ENCODE measurements at regions not wholly inside any gene's neighbourhood (a gene's known extent, or its start where the extent isn't known, plus 50 kb on each side); places are given as distances from the start of the nearest gene placed in this dataset.

- Histone ChIP-seq H3K4me2 (ENCODE audit: insufficient read depth, low read length) (no peak overlapping the region), H2AFZ (ENCODE audit: low read depth, low read length) (no peak overlapping the region), H3K9me3 (ENCODE audit: insufficient read depth, low read length, severe bottlenecking) (no peaks in the 10 kb centered on the region), H3K79me2 (ENCODE audit: insufficient read depth, low read length) (no peaks in the 10 kb centered on the region), H3K27me3 (ENCODE audit: insufficient read depth, low read length, poor library complexity) (no peaks in the 10 kb centered on the region), H3K9ac (ENCODE audit: low read depth, low read length) (no peak overlapping the region), H3K36me3 (ENCODE audit: insufficient read depth, low read length) (no peaks in the 10 kb centered on the region), H4K20me1 (ENCODE audit: insufficient read depth, low read length) (no peaks in the 10 kb centered on the region), H3K4me1 (ENCODE audit: insufficient read depth, low read length) (no peaks in the 10 kb centered on the region), H3K4me3 (ENCODE audit: low read depth in 1 of 2, low read length in 2 of 2) (no peak overlapping the region), H3K27ac (ENCODE audit: low read length) (no peak overlapping the region)
- no peak for ATAC-seq (ENCODE audit: insufficient read depth, low read depth)
- TF ChIP-seq, protein P1, sequence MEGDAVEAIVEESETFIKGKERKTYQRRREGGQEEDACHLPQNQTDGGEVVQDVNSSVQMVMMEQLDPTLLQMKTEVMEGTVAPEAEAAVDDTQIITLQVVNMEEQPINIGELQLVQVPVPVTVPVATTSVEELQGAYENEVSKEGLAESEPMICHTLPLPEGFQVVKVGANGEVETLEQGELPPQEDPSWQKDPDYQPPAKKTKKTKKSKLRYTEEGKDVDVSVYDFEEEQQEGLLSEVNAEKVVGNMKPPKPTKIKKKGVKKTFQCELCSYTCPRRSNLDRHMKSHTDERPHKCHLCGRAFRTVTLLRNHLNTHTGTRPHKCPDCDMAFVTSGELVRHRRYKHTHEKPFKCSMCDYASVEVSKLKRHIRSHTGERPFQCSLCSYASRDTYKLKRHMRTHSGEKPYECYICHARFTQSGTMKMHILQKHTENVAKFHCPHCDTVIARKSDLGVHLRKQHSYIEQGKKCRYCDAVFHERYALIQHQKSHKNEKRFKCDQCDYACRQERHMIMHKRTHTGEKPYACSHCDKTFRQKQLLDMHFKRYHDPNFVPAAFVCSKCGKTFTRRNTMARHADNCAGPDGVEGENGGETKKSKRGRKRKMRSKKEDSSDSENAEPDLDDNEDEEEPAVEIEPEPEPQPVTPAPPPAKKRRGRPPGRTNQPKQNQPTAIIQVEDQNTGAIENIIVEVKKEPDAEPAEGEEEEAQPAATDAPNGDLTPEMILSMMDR (IDR thresholded peaks at IDR 0.05; ENCODE audit: borderline replicate concordance, extremely low read depth, low read length, poor library complexity, severe bottlenecking) = no peak
- TF ChIP-seq EZH2 (IDR thresholded peaks at IDR 0.05; ENCODE audit: borderline replicate concordance, low read depth, low read length, severe bottlenecking) = no peak
- no peak for DNase-seq
Observed at GRCh38 chr18:78607784-78608183, 371.8 kb upstream of the SALL3 start.

DNA sequence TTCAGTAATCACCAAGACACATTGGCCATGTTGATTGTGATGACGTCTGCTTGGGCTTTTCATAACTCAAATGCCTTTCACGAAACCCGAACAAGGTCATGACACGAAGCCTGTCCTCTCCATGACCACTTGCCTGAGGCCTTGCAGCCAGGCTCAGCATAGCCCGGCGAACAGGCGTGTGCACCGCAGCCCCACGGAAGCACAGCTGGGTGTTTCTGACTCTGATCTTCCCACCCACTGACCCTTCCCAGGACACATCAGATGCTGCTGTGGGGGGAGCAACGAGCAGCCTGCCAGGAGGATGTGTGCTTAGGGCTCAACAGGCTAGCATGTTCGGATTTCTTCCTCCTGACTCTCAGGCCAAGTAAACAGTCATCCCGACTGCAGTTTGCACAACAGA, 369.4 kb upstream of the SALL3 start:
- no peaks in the 10 kb centered on the region for H3K36me3 ChIP-seq (ENCODE audit: insufficient read depth, low read length)
- TF ChIP-seq, protein P1 (IDR thresholded peaks at IDR 0.05; ENCODE audit: borderline replicate concordance, extremely low read depth, low read length, poor library complexity, severe bottlenecking) = no peak
- no peak for TF ChIP-seq EZH2 (IDR thresholded peaks at IDR 0.05; ENCODE audit: borderline replicate concordance, low read depth, low read length, severe bottlenecking)
- no peak overlapping the region for H2AFZ ChIP-seq (ENCODE audit: low read depth, low read length)
- DNase-seq (no peak), ATAC-seq (ENCODE audit: insufficient read depth, low read depth) (no peak)
- no peak overlapping the region for H3K4me3 ChIP-seq (ENCODE audit: low read depth in 1 of 2, low read length in 2 of 2)
- H3K79me2 ChIP-seq (ENCODE audit: insufficient read depth, low read length) = no peaks in the 10 kb centered on the region
- H3K4me1 ChIP-seq (ENCODE audit: insufficient read depth, low read length) = no peaks in the 10 kb centered on the region
- no peak overlapping the region for H3K4me2 ChIP-seq (ENCODE audit: insufficient read depth, low read length)
- H3K27me3 ChIP-seq (ENCODE audit: insufficient read depth, low read length, poor library complexity) = no peaks in the 10 kb centered on the region
- H3K9ac ChIP-seq (ENCODE audit: low read depth, low read length) = no peak overlapping the region
- no peaks in the 10 kb centered on the region for H3K9me3 ChIP-seq (ENCODE audit: insufficient read depth, low read length, severe bottlenecking)
- H3K27ac ChIP-seq (ENCODE audit: low read length) = no peak overlapping the region
- no peaks in the 10 kb centered on the region for H4K20me1 ChIP-seq (ENCODE audit: insufficient read depth, low read length)

GRCh38 chr18:78611201-78611800, 368.3 kb upstream of the SALL3 start:
- no peaks in the 10 kb centered on the region for H3K27me3 ChIP-seq (ENCODE audit: insufficient read depth, low read length, poor library complexity)

More at GRCh38 chr18:78611201-78611800, 368.3 kb upstream of the SALL3 start:
- H3K27ac ChIP-seq (ENCODE audit: low read length) = no peak overlapping the region
- no peak overlapping the region for H2AFZ ChIP-seq (ENCODE audit: low read depth, low read length)
- DNase-seq (no peak), ATAC-seq (ENCODE audit: insufficient read depth, low read depth) (no peak)
- no peaks in the 10 kb centered on the region for H3K9me3 ChIP-seq (ENCODE audit: insufficient read depth, low read length, severe bottlenecking)
- no peak overlapping the region for H3K9ac ChIP-seq (ENCODE audit: low read depth, low read length)
- no peaks in the 10 kb centered on the region for H3K36me3 ChIP-seq (ENCODE audit: insufficient read depth, low read length)
- H3K4me2 ChIP-seq (ENCODE audit: insufficient read depth, low read length) = no peak overlapping the region
- H3K4me1 ChIP-seq (ENCODE audit: insufficient read depth, low read length) = no peaks in the 10 kb centered on the region
- H3K79me2 ChIP-seq (ENCODE audit: insufficient read depth, low read length) = no peaks in the 10 kb centered on the region
- no peak overlapping the region for H3K4me3 ChIP-seq (ENCODE audit: low read depth in 1 of 2, low read length in 2 of 2)
- no peak for TF ChIP-seq EZH2 (IDR thresholded peaks at IDR 0.05; ENCODE audit: borderline replicate concordance, low read depth, low read length, severe bottlenecking)
- TF ChIP-seq, protein P1 (IDR thresholded peaks at IDR 0.05; ENCODE audit: borderline replicate concordance, extremely low read depth, low read length, poor library complexity, severe bottlenecking) = no peak
- no peaks in the 10 kb centered on the region for H4K20me1 ChIP-seq (ENCODE audit: insufficient read depth, low read length)

All from DND-41 (cell line).